ENCODE measurements at regions not wholly inside any gene's neighbourhood (a gene's known extent, or its start where the extent isn't known, plus 50 kb on each side); places are given as distances from the start of the nearest gene placed in this dataset.

DNA sequence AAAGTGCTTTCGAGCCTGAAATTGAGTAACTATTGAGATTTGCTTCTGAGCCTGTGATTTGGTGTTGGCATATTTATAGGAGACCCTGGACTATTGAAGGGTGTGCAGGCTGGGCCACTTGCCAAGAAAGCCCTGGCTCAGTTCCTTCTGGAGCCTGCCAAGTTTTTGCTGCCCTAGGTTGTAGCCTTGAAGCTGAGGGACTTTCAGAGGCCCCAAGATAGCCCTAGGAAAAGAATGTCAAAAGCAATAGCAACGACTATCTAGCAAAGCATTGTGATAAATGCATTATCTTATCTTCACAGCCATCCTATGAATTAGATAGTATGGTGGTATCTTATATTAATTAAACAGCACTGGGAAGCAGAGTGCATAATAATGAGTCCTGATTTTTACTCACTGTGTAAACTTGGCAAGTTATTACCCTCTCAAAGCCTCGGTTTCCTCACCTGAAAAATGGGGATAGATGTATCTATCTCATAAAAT, 473.7 kb upstream of the PODXL start:
- Histone ChIP-seq H3K27ac (no peak overlapping the region), H3K4me3 (ENCODE audit: low read depth, low read length) (no peak overlapping the region)
- in situ Hi-C loops (cut with HindIII; ENCODE audit: low pct_ligation_motif_present, low sequenced_read_pairs) = no loop called here

GRCh38 chr7:132029369-132030085, 473.1 kb upstream of the PODXL start:
- in situ Hi-C loops (cut with HindIII; ENCODE audit: low pct_ligation_motif_present, low sequenced_read_pairs) = no loop called here
- no peaks in the 10 kb centered on the region for H3K36me3 ChIP-seq (replicated peaks)
- H3K4me3 ChIP-seq (ENCODE audit: low read depth, low read length) = no peak overlapping the region
- DNase-seq = no peak
- TF ChIP-seq, protein P1, sequence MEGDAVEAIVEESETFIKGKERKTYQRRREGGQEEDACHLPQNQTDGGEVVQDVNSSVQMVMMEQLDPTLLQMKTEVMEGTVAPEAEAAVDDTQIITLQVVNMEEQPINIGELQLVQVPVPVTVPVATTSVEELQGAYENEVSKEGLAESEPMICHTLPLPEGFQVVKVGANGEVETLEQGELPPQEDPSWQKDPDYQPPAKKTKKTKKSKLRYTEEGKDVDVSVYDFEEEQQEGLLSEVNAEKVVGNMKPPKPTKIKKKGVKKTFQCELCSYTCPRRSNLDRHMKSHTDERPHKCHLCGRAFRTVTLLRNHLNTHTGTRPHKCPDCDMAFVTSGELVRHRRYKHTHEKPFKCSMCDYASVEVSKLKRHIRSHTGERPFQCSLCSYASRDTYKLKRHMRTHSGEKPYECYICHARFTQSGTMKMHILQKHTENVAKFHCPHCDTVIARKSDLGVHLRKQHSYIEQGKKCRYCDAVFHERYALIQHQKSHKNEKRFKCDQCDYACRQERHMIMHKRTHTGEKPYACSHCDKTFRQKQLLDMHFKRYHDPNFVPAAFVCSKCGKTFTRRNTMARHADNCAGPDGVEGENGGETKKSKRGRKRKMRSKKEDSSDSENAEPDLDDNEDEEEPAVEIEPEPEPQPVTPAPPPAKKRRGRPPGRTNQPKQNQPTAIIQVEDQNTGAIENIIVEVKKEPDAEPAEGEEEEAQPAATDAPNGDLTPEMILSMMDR (IDR thresholded peaks at IDR 0.05; ENCODE audit: low read depth, low read length, missing control alignments) = no peak
- H3K27ac ChIP-seq = no peak overlapping the region
- no peaks in the 10 kb centered on the region for H3K27me3 ChIP-seq (replicated peaks)

More for the DNA sequence above, 473.7 kb upstream of the PODXL start:
- H3K36me3 ChIP-seq (replicated peaks) = no peaks in the 10 kb centered on the region
- TF ChIP-seq, protein P1 (IDR thresholded peaks at IDR 0.05; ENCODE audit: low read depth, low read length, missing control alignments) = no peak
- H3K27me3 ChIP-seq (replicated peaks) = no peaks in the 10 kb centered on the region
- no peak for DNase-seq

GRCh38 chr7:132028144-132028920, 471.9 kb upstream of the PODXL start:
- no peak overlapping the region for H3K4me3 ChIP-seq (ENCODE audit: low read depth, low read length)
- no peak for DNase-seq
- H3K36me3 ChIP-seq (replicated peaks) = no peaks in the 10 kb centered on the region
- no peak overlapping the region for H3K27ac ChIP-seq
- no peaks in the 10 kb centered on the region for H3K27me3 ChIP-seq (replicated peaks)
- TF ChIP-seq, protein P1 (IDR thresholded peaks at IDR 0.05; ENCODE audit: low read depth, low read length, missing control alignments) = no peak
- in situ Hi-C loops (cut with HindIII; ENCODE audit: low pct_ligation_motif_present, low sequenced_read_pairs) = no loop called here

DNA sequence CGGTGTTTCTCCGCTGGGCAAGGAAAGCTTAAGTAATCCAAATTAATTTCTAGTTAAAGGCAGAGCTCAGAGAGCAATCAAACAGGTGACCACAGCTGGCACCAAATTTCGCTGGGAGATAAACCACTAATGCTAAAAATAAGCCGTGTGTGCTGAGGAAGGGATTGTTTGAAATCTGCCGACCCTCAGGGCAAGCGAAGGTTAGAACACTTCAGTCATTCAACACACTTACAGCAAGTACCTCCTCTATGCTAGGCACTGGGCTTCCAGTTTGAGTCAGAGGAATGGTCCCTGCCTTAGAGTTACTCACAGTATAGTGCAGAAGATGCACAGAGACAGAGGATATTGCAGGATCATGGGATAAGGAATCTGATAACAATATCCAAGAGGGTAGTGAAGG, 467.9 kb upstream of the PODXL start:
- Histone ChIP-seq H3K27ac (no peak overlapping the region), H3K36me3 (replicated peaks) (no peaks in the 10 kb centered on the region), H3K27me3 (replicated peaks) (no peaks in the 10 kb centered on the region), H3K4me3 (ENCODE audit: low read depth, low read length) (no peak overlapping the region)
- in situ Hi-C loops (cut with HindIII; ENCODE audit: low pct_ligation_motif_present, low sequenced_read_pairs) = no loop called here
- TF ChIP-seq, protein P1 (IDR thresholded peaks at IDR 0.05; ENCODE audit: low read depth, low read length, missing control alignments) = no peak
- DNase-seq = no peak

DNA sequence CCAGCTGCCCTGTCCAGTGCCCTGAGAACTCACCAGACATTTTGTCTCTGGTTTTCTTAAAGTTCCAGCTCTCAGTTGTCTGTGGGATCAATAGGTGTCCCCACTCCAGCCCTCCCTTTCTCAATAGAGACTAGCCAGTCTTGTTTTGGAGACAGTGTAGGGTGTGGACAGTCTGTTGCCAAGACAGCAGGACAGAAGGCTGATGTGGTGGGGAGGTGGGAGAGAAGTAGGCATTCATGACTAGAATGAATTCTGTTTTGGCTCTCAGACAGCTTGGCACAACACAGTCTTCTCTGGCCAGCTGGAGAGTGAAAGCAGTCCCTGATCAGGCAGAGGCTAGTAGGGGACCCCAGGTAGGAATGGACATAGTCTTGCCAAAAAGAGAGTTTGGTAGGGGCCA, 467.0 kb upstream of the PODXL start:
- no peak for DNase-seq
- Histone ChIP-seq H3K27me3 (replicated peaks) (no peaks in the 10 kb centered on the region), H3K27ac (no peak overlapping the region), H3K4me3 (ENCODE audit: low read depth, low read length) (no peak overlapping the region), H3K36me3 (replicated peaks) (no peaks in the 10 kb centered on the region)
- TF ChIP-seq, protein P1 (IDR thresholded peaks at IDR 0.05; ENCODE audit: low read depth, low read length, missing control alignments) = no peak
- in situ Hi-C loops (cut with HindIII; ENCODE audit: low pct_ligation_motif_present, low sequenced_read_pairs) = no loop called here
